GM13977 (cell line): ENCODE measurements at regions not wholly inside any gene's neighbourhood (a gene's known extent, or its start where the extent isn't known, plus 50 kb on each side); places are given as distances from the start of the nearest gene placed in this dataset.

Experiments used
- DNase-seq: peaks from one replicate; pipeline ENCODE4 v3.0.0; 2012; ENCODE audit warnings: low spot score
- CTCF ChIP-seq: IDR thresholded peaks from 2 replicates; pipeline ENCODE4 v1.5.1; 2012; ENCODE audit warnings: mild to moderate bottlenecking, control low read depth; ENCODE audit not compliant: insufficient read depth; ENCODE audit errors: extremely low read depth, missing control alignments
- in situ Hi-C: fragments of 300-500 bp; cut with MboI; formaldehyde crosslinking; loops from one replicate; pipeline ENCODE4 v1.12.0; 2022; ENCODE audit warnings: low sequenced_read_pairs, low pct_unique_long_range_greater_than_20kb, mixed read lengths, inconsistent platforms; ENCODE audit not compliant: unreplicated experiment

DNA sequence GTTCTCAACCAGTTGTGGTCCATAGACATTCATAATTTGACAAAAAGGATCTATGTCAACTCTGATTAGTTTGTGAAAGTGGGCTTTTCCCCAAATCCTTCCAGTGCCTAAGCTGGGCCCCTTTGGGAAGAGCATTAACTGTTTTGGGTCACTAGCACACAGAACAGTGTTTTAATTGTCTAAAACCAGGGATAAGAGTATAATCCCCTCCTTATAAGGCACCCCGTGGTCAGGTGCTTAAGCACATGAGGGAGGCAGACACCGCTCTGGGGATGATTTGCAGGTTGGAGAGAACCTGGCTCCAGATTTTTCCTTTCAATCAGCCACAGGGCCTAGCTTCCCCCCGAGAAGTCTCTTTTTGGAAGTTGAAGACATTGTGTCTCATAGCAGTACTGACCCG lies 53.6 kb upstream of the RFX8 start:
- TF ChIP-seq CTCF: no peak
- in situ Hi-C loops: no loop called here
- no peak for DNase-seq

DNA sequence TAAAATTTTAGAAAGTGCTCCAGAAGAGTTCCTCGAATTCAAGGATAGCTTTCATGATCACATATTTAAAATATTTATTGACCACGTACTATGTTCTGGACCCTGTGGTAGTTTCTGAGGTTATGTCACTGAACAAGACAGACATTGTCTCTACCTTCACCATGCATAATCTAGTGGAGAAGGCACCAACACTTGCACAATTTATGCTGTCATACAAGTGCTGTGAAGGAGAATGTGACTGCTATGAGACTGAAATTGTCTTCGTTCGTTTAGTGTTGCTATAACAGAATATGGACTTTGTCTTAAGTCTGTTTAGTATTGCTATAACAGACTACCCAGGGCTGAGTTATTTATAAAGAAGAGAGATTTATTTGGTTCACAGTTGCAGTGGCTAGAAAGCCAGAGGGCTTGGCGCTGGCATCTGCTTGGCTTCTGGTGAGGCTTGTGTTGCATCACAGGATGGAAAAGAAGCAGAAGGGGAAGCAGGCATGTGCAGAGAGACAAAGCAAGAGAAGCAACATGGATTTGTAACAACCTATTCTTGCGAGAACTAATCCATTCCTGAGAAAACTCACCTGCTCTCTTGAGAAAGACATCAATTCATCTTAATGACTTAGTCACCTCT lies 50.0 kb upstream of the RFX8 start:
- no peak for TF ChIP-seq CTCF
- in situ Hi-C loops: no loop called here
- DNase-seq: no peak
